DOHH2 (cell line): ENCODE measurements at regions not wholly inside any gene's neighbourhood (a gene's known extent, or its start where the extent isn't known, plus 50 kb on each side); places are given as distances from the start of the nearest gene placed in this dataset.

ENCODE experiments used
- CTCF ChIP-seq: fragments of 200-600 bp; sonication (generic); IDR thresholded peaks from one replicate; pipeline ENCODE4 v1.5.1; 2014; ENCODE audit warnings: antibody characterized with exemption, mild to moderate bottlenecking, low read depth, low read length; ENCODE audit not compliant: poor library complexity, severe bottlenecking
- EZH2phosphoT487 ChIP-seq: fragments of 200-600 bp; sonication (generic); IDR thresholded peaks from 2 replicates; pipeline ENCODE4 v1.6.1; 2017; ENCODE audit warnings: borderline replicate concordance, mild to moderate bottlenecking, antibody characterized with exemption, low read length, moderate library complexity, mixed read lengths

DNA sequence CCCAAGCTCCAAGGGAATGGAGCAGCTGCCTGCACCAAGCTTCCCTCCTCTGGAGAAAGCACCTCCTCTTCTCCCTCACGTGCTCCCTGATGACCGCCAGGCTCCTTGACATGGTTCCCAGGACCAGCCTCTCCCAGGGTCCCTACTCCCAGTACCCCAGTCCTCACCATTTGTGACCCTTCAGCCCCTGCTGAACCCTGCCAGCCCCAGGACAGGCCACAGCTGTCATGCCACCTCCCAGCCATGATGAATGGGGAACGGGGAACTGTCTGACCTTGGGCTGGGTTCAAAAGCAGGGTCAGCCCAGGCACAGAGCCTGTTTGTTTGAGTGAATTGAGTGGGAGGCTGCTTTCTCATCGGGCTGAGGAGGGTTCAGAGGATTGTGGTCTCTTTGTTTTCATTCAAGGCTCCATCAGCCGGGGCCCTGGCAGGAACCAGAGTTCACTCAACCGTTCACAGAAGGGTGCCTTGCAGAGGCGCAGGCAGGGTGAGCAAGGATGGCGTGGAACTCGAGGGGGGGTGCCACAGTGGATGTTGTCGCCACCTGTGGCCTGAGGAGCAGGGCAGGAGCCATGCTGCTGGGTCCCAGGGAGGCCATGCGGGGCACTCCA is 344.5 kb upstream of the SFSWAP start:
- TF ChIP-seq CTCF (no peak), EZH2phosphoT487 (no peak)
